NCI-H460 (cell line): ENCODE measurements at regions not wholly inside any gene's neighbourhood (a gene's known extent, or its start where the extent isn't known, plus 50 kb on each side); places are given as distances from the start of the nearest gene placed in this dataset.

Experiments
- small RNA-seq, 2 experiments: library from RNA; depleted of rRNA; stranded (forward); fragments of <200 nt; gene quantifications; one replicate each; pipeline ENCODE3, GENCODE V24; 2014

Small RNA genes in the stretch of these regions (small RNA-seq; reads per million reads assigned to genes)
- 0.06 to 1.3 reads per million in 2 experiments for gene RNA5-8SP4
